HEK293T (cell line): ENCODE measurements at regions not wholly inside any gene's neighbourhood (a gene's known extent, or its start where the extent isn't known, plus 50 kb on each side); places are given as distances from the start of the nearest gene placed in this dataset.

ENCODE experiments used
- ARNT ChIP-seq: fragments of 450-650 bp; IDR thresholded peaks from 2 replicates; pipeline ENCODE4 v1.6.1; 2017; ENCODE audit warnings: mild to moderate bottlenecking
- BHLHE40 ChIP-seq: fragments of 450-650 bp; IDR thresholded peaks from 2 replicates; pipeline ENCODE4 v1.6.1; 2016; ENCODE audit warnings: mild to moderate bottlenecking, moderate library complexity, borderline replicate concordance
- FOXA1 ChIP-seq: fragments of 450-650 bp; IDR thresholded peaks from 2 replicates; pipeline ENCODE4 v1.6.1; 2016; ENCODE audit warnings: mild to moderate bottlenecking
- FOXK2 ChIP-seq: fragments of 450-650 bp; IDR thresholded peaks from 2 replicates; pipeline ENCODE4 v1.6.1; 2016; ENCODE audit warnings: mild to moderate bottlenecking
- FOXM1 ChIP-seq: fragments of 450-650 bp; IDR thresholded peaks from 2 replicates; pipeline ENCODE4 v1.6.1; 2017; ENCODE audit warnings: mild to moderate bottlenecking, borderline replicate concordance
- HDGF ChIP-seq: fragments of 450-650 bp; IDR thresholded peaks from 2 replicates; pipeline ENCODE4 v1.6.1; 2017; ENCODE audit warnings: antibody characterized with exemption, borderline replicate concordance
- SP1 ChIP-seq: fragments of 450-650 bp; IDR thresholded peaks from 2 replicates; pipeline ENCODE4 v1.6.1; 2017
- SUZ12 ChIP-seq: fragments of 450-650 bp; IDR thresholded peaks from 2 replicates; pipeline ENCODE4 v1.6.1; 2016; ENCODE audit warnings: mild to moderate bottlenecking

GRCh38 chr1:229880271-229881170, 186.5 kb upstream of the GALNT2 start:
- TF ChIP-seq FOXM1 (no peak), ARNT (no peak), FOXK2 (no peak), FOXA1 (no peak), BHLHE40 (no peak), HDGF (no peak), SP1 (no peak), SUZ12 (no peak)
